ENCODE measurements at regions not wholly inside any gene's neighbourhood (a gene's known extent, or its start where the extent isn't known, plus 50 kb on each side); places are given as distances from the start of the nearest gene placed in this dataset.

DNA sequence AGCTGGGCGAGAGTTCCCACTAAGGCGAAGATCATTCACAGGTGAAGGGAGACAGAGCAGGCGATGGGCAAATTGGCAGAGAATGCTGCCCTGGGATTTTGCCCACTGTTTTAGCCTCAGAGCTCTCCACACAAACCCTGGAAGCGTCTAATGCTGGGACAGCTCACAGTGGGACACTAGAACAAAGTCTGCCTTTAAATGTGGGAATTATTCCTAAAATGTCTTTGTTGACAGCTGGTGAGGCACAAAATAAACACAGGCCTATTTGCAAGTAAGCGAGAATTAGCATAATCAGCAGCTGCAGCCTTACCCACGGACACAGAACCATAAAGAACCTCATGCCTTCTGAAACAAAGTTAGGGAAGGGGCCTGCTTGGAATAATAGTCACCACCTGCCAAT is 824.5 kb downstream of the AACS start:
- no peak for DNase-seq (ENCODE audit: low spot score)

DNA sequence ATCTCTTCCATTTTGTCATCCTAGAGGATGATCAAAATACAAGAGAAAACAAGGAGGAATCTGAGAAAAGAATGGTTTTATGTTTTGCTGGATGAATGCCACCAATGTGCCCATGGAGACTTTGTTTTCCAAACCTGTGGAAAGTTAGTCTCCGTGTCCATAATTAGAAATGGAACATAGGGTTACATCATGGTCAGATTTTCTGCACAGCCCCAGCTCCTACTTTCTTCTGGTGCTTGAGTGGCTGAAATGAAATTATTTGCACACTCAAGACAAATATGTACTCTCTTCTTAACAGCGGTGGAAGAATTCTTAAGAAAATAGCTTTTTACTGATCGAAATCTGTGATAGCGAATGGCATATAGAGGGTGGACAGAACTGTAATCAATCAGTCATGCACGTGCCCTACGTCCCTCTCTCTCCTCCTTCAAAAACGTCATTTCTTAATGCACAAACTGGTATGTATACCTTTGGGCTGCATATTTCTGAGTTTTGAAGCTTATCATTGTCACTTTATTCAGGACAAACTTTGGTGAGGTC is 825.2 kb downstream of the AACS start:
- DNase-seq (ENCODE audit: low spot score), result no peak

DNA sequence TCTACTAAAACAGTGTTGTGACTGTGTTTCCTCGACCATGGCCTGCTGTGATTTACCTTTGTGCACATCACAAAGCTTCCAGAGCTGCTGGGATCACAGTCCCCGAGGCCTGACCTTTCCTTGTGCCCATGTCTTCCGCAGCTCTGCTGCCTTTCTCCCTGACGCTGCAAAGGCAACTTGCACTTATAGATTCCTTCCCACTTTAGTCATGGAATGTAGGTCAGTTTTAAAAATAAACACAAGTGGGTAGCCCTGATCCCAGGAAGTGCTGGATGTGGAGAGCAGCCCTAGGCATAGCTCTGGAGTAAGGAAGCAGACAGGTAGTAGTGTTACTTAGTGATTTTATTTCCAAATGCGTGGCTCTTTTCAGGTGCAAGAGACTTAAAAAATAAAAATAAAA is 825.7 kb downstream of the AACS start:
- no peak for DNase-seq (ENCODE audit: low spot score)

DNA sequence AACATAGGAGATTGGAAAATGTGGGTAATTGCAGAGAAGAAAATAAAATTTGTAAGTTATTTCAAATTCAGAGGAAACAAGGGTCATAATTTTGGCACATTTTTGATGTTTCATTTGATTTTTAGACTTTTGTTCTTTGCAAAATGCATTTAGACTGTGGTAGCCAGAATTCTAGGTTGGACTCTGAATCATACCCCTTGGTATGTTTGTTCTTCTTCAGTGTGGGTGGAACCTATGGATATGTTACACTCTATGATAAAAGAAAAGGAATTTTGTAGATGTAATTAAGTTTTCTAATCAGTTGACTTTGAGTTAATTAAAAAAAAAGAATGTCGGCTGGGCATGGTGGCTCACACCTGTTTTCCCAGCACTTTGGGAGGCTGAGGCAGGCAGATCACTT is 827.0 kb downstream of the AACS start:
- DNase-seq (ENCODE audit: low spot score), result no peak

DNA sequence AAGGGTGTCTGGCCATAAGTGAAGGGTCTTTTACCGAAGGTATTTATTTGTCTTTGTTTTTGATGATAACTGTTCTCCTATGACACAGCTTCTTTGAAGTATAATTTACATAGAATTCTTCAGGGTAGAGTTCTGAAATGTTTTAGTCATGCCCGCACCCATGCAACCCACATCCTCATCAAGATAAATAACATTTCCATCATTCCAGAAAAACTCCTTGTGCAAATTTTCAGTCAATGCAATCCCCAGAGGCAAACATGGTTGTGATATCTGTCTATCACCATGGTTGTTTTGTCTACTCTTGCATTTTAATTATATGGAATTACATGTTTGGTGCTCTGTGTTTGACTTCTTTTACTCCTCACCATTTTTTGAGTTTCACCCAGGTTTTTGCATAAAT is 837.8 kb downstream of the AACS start:
- DNase-seq (ENCODE audit: low spot score), result no peak

DNA sequence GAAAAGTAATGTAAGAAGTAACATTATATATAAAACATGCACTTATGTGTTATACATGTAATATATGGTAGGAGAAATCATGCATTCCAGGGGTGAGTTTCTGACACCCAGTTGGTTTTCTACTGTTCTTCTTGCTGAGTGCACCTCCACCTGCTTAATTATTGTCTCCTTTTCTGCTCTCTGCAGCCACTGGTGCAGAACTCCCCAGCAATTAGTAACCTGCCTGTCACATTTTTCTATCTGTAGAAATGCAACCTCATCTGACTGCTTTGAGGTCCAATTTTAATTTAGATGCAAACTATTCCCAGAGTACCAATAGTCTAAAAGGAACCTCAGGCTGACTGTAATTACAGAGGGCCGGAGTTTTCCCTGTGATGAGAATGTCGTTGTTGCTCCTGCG is 842.1 kb downstream of the AACS start:
- DNase-seq (ENCODE audit: low spot score), result no peak

DNA sequence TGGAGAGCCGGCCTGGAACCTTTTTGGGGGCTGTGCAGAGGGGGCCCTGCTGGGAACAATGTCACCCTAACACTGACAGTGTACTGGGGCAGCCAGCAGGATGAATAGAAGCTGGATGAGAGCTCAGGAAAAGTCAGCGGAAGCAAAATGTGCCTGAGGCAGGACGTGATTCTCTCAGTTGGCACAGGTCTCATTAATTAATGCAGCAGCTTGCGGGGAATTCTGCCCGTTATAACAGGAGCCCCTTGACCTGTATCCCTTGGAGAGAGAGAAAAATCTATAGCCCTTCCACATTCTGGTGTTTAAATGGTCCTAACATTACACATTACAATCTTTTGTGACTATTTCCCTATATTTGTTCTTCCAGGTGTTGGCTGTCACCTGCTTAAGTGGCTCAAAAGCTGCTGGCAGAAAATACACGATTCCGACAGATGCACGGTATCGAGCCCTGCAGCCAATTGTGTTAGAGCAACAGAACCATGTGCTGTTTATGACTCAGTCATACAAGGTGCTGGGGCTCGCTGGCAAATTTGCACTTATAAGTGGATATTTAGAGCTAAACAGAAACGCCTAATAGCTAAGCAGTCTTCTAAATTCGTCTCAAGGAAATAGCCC is 854.7 kb downstream of the AACS start:
- DNase-seq (ENCODE audit: low spot score), result no peak

DNA sequence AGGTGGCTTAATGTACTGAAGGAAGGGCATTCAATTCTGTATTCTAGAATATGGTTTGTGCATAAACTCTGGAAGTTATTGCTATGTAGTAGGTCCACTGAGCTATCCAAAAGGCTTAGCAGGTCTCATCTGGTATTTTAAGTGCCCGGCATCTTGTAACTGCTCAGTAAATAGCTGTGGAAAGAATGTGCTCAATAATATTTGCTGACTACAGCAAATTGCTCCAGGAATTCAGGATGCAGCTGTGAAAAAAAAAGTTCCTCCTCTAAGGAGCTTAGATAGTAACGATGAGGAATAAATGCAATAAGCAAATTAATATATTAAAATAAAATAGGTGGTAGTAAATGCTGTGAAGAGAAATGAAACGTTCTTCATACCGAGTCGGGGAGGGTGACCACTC is 857.1 kb downstream of the AACS start:
- DNase-seq (ENCODE audit: low spot score), result no peak

DNA sequence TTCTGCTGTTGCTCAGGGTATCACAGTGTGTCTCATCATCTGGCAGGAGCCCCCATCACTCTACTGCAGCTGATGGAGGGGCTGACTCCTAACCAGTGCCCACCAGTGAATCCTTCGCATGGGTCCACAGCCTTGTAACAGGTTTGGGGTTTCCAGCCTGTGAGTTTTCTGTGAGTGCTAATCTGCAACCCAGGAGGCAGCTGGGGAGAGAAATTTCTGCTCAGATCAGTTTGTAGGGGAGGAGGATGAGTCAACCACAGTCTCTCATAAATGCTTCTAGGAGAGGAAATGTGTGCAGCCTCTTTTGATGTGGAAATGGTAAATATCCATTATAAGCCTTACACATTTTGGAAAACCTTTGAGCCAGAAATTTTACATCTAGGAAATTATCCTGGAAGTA is 871.3 kb downstream of the AACS start:
- DNase-seq (ENCODE audit: low spot score), result no peak

DNA sequence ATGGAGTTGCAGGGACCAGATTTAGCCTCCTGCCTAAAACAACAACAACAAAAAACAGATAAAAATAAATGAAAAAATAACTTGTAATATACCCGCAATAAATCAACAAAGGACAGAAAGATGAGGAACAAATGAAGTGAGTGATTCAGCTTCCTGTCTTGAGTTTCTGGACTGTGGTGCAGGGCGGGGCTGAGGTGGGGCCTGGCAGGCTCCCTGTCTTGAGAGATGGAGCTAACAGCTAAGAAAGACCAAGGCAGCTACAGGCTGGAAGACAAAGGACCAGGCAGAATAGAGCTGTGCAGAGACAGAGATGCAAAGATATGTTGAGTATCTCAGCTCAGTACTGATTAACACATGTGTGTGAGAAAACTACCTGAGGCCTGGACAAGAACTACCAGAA is 879.2 kb downstream of the AACS start:
- no peak for DNase-seq (ENCODE audit: low spot score)

DNA sequence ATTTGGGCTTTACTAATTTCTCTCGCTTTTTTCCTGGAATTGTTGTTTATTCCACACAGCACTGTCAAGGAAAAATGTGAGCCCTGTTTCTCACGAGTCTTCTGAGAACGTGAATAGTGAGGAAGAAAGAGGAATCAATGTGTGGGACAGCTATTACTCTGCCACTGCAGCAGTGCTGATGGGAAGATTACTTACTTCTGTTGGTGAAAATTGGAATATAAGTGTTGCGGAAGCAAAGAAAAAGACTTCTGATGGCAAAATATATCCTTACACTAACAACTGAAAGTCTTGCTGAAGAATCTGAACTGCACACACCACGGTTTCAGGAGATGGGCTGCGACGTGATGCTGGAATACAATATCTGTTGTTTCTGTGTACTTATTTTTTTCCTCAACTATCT is 884.2 kb downstream of the AACS start:
- DNase-seq (ENCODE audit: low spot score), result no peak

DNA sequence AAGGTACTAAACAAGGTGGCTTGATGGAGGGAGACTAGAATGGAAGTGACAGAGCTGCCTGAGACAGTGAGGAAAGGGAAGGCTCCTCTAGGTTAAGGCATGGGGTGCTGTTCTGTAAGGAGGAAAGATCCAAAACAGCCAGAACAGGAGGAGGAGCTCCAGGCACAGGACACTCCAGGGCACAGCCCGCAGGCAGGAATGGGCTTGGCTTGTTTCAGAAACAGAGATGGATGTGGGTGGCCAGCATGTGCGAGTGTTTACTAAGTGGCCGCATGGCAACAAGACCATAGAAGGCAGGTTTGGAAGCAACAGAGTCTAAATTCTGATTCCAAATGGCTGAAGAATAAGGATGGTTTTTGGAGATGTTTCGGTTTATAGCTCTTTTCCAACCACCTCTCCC is 889.1 kb downstream of the AACS start:
- no peak for DNase-seq (ENCODE audit: low spot score)

DNA sequence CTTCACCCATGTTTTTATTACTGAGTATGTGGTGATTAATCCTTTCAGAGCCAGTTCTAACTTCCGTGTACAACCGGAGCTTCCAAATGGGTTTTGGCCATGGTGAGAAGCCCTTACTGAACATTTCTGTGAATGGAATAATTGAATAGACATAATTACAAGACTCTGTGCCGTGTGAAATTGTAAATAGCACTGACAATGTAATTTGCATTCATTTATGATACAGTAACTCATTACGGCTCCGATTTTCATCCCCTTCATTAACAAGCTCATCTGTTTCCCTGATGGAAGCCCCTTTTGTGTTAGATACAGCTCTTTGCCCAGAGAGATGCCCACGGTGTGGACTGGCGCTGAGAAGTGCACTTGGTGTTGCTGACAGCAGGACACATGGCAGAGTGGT is 891.0 kb downstream of the AACS start:
- no peak for DNase-seq (ENCODE audit: low spot score)

DNA sequence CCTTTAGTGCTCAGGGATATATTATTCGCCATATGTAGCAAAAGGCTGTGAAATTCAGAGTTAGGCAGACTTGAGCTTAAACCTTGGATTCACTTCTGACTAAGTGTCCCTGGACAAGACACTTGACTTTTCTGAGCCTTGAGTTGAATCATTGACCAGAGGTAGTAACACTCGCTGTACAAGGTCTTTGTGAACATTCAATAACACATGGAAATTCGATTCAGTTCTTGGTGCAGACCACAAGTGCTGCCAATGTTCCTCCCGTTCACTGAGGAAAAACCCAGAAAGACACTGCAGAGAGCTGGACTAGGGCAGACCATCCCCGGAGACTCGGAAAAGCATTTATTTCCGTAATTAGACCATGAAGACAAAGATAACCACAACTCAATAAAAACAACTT is 901.4 kb downstream of the AACS start:
- no peak for DNase-seq (ENCODE audit: low spot score)

DNA sequence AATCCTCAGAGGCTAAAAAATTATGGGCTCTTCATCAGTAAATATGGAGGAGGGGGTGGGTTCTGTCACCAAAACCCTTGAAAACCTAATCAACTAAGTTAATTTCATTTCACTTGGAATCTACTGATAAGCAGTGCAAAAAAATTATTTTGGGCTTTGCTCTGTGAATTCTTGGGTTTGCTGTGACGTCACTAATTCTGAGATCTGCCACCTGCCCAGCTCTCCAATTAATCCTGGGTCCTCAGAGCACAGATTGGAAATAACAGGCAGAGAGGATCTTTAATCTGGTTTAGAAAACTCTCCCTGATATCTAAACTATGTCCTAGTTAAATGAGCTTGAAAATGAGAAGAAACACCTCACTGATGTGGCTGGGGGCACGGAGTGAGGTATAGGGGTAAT is 903.2 kb downstream of the AACS start:
- DNase-seq (ENCODE audit: low spot score), result no peak

DNA sequence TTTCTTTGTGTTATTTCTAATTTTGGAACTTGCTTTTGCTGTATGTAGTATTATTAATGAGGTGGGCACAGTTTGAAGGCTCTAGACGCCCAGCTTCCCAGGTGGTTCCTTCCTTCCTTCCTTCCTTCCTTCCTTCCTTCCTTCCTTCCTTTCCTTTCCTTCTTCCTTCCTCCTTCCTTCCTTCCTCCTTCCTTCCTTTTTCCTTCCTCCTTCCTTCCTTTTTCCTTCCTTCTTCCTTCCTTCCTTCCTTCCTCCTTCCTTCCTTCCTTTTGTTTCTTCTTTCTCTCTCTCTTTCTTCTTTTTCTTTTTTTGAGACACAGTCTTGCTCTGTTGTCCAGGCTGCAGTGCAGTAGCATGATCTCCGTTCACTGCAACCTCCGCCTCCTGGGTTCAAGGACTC is 906.7 kb downstream of the AACS start:
- no peak for DNase-seq (ENCODE audit: low spot score)

DNA sequence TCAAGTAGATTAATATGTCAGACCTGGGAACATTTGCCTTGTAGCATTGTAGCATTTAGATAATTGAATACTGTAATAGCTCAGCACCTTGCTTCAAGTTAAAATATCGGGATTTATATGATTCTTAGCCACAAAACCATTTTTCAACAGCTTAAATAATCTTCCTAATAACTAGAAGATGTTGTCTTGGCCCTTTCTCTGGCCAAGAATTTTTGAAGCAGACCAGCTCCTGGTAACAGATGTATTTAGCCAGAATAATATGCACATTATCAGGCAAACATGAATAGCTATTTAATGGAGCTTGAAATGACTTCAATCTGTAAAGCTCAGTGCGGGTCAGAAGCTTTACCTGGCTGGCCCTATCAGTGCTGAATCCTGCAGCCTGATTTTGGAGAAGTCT is 913.1 kb downstream of the AACS start:
- no peak for DNase-seq (ENCODE audit: low spot score)

DNA sequence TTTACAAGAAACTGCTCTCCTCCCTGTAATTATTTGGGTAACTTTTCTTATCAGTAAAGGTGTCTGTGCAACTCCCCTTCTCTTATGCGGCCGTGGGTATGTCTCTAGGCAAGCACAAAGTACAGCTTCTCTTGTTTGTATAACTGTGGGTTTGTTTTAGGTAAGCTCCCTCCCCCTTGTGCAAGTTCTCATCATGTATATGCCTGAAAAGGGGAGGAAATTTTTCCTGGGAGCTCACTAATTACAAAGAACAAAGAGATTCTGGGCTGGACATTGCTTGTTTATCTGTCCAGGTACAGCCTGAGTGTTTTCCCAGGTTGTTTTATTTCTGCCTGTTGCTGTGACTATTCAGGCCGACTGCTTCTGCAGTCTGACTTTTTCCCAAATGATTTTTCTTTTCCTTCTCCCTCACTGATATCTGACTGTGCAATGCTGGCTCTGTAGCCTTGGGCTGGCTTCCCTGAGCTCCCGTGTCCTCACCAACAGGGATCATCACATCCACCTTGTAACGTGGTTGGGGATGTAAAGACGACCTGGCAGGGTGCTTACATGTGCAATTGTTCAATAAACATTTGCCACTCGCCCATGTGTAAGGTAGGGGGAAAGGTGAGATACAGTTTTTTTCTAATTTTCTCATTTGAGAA is 916.5 kb downstream of the AACS start:
- DNase-seq (ENCODE audit: low spot score), result no peak

DNA sequence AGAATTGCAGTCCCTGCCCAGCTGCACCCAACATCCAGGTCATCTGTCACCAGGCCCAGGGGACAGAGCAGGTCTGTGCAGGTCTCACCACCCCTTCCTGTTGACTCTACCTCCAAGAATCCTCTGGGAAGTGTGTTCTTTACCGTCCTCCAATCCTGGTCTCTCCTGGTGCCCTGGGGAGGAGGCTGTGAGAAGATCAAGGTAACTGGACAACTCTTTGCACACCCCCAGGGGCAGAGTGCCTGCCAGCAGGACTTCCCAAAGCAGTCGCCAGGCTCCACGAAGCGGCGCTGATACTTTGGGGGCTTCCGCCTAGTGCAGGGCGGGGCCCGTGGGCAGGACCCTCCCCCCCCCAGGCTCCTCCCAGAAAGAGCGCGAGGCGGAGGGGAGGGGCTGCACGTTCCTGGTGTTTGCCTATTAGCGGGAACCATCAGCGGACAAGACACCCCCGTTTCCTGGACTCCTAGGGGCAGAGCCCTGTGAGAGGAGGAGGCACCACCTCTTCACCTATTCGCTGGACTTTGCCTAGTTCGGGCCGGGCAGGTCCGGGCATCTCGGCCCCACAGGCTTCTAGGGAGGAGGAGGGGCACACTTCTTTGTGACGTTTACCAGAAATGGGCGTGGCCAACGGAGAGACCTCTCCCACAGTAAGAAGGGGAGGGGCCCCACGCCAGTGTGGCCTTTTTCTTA is 918.0 kb downstream of the AACS start:
- DNase-seq (ENCODE audit: low spot score), result no peak

DNA sequence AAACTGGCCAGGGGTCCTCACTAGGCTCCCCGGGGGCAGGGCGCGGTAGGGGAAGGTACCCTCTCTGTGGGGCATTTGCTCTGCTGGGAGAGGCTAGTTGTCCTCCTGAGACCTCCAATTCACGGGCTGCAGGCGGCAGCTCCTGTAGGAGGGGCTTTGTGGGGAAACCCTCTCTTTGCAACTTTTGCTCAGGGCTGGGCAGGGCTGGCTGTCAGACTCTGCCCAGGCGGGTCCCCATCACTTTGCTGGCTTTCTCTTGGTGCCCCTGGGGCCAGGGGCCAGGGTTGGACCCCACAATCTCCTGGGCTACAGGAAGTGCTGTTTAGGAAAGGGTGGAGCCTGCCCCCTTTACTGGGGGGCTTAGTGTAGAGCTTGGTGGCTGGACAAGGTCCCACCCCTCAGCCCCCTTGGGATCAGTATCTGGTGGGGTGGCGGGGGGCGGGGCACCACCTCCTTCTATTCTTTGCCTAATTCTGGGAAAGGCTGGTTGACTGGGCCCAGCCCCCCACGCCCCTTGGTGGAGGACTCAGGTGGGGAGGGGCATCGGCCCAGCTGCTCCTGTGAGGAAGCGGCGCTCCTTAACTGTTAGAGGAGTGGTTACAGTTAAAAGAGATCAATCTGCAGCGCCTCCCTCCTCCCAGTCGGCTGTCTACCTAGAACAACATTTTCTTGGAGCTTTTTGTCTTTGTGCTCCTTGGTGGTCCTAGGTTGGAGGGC is 918.7 kb downstream of the AACS start:
- no peak for DNase-seq (ENCODE audit: low spot score)

DNA sequence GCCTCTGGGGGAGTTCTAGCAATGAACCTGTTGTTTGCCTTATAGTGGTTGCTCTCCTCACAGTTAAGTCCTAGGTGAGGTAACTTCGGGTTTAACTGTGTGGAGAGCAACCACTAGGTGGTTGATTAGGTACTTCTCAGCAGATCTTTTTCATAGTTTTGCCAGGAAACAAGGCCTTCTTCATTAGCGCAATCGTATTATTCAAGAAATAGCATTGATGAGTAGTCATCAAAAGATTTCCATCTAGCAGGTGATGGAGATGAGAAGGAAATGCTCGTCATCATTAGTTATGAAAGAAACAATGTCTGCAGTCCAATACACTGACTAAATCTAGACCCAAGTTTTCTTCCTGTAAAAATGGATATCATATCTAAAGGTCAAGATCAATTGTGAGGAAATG is 923.3 kb downstream of the AACS start:
- no peak for DNase-seq (ENCODE audit: low spot score)

DNA sequence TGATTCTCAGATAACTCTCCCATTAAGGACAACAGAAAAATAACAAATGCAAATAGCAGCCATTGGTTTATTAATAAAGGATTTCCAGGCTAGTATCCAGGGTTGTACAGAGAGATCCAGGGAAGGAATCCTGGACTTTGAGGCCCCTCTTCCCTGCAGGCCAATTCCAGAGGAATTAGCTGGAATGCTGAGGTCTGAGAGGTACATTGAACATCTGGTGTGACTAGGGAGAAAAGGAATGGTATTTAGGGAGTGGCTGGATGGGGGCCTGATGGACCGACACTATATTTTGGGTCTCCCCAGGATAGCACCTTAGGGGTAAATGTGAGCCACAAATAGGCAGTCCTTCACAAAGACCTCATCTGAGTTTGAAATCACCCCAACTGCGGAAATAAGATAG is 924.5 kb downstream of the AACS start:
- no peak for DNase-seq (ENCODE audit: low spot score)

DNA sequence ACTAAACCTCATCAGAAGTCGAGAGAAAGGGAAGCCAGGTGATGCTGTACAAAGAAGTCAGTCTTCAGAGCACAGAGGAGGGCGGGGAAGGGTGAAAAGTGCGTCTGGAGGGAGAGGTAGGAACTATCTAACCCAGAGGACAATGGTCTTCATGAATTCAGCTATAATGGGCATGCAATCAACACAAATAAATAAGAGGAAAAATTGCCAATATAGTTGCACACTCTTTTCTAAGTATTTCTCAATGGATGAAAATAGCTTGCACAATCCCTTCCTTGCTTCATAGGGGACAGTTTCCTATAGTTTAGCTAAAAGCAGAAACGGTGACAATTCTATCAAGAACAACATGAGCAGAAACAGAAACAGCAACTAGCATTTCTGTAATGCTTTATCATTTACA is 931.2 kb downstream of the AACS start:
- DNase-seq (ENCODE audit: low spot score), result no peak

Measured in AG08396 (cell line).